ENCODE measurements at regions not wholly inside any gene's neighbourhood (a gene's known extent, or its start where the extent isn't known, plus 50 kb on each side); places are given as distances from the start of the nearest gene placed in this dataset.

- TF ChIP-seq EZH2phosphoT487 (IDR thresholded peaks at IDR 0.05; ENCODE audit: low read depth, severe bottlenecking, unreplicated experiment) (no peak), CTCF (IDR thresholded peaks at IDR 0.05; ENCODE audit: poor library complexity) (no peak)
Observed at GRCh38 chr2:194155431-194155830, 1501.6 kb upstream of the SLC39A10 start.

Data from hepatocyte (in vitro differentiated cells).